ENCODE measurements at regions not wholly inside any gene's neighbourhood (a gene's known extent, or its start where the extent isn't known, plus 50 kb on each side); places are given as distances from the start of the nearest gene placed in this dataset.

GRCh38 chr6:54050750-54051149, 60.5 kb upstream of the MLIP start:
- 0% methylated on average over 1 of the region's 2 CpGs; no CpG with 5 or more reads in 1 of the 2 experiments for WGBS, 2 experiments (ENCODE audit: extremely low coverage in 2 of 2, insufficient read length in 1 of 2)
- Histone ChIP-seq H4K8ac (ENCODE audit: low read depth in 2 of 2, low read length in 2 of 2) (no peak overlapping the region; a peak in 1 of 4 replicates), H3K9me1 (ENCODE audit: insufficient read depth, low read length) (no peaks in the 10 kb centered on the region), H4K20me1 (ENCODE audit: insufficient read depth, low read length) (no peaks in the 10 kb centered on the region), H3K18ac (ENCODE audit: low read depth, low read length) (no peak overlapping the region), H2BK120ac (ENCODE audit: low read depth, low read length) (no peak overlapping the region), H3K27me3 (ENCODE audit: control insufficient read depth, insufficient read depth, low read length) (no peaks in the 10 kb centered on the region), H2BK15ac (ENCODE audit: low read depth, low read length) (no peak overlapping the region), H2BK20ac (ENCODE audit: low read depth, low read length) (no peak overlapping the region; the same call in 1 of the 2 replicates), H3K79me1 (ENCODE audit: low read depth in 1 of 2, low read length in 2 of 2) (no peaks in the 10 kb centered on the region), H2BK5ac (ENCODE audit: low read depth, low read length, poor library complexity, severe bottlenecking) (no peak overlapping the region), H3K9ac (ENCODE audit: low read depth, low read length) (no peak overlapping the region), H4K91ac (ENCODE audit: insufficient read depth, low read depth, low read length) (no peak overlapping the region), H3K14ac (replicated peaks; ENCODE audit: low read depth, low read length) (no peak overlapping the region), H3K4ac (ENCODE audit: low read depth, low read length) (no peak overlapping the region), H3K4me1 (ENCODE audit: control insufficient read depth, insufficient read depth, low read length) (peaks cover 2% of the 10 kb centered on the region; the same call in 1 of the 2 replicates), H3K36me3 (ENCODE audit: control insufficient read depth, insufficient read depth, low read length) (no peaks in the 10 kb centered on the region), H2AFZ (replicated peaks; ENCODE audit: low read length, poor library complexity) (no peak overlapping the region), H2AK5ac (ENCODE audit: low read depth, low read length) (no peak overlapping the region), H2AK9ac (replicated peaks; ENCODE audit: low read depth, low read length, poor library complexity) (no peak overlapping the region), H3K9me3 (ENCODE audit: control insufficient read depth, insufficient read depth, low read length) (no peaks in the 10 kb centered on the region), H3K4me2 (ENCODE audit: low read depth, low read length) (no peak overlapping the region), H3K23ac (ENCODE audit: low read depth, low read length) (no peak overlapping the region), H3K27ac (ENCODE audit: insufficient read depth, low read length) (no peak overlapping the region), H3K56ac (ENCODE audit: extremely low read depth, insufficient read depth, low read length) (no peak overlapping the region), H4K5ac (ENCODE audit: low read depth, low read length) (no peak overlapping the region), H3K4me3 (ENCODE audit: insufficient read depth, low read depth, low read length) (no peak overlapping the region)
- dilution Hi-C loops (cut with HindIII; ENCODE audit: low sequenced_read_pairs, unreplicated experiment) = no loop called here
- in situ Hi-C loops (cut with MboI; ENCODE audit: low sequenced_read_pairs) = no loop called here
- DNase-seq (no peak), ATAC-seq (ENCODE audit: low read depth) (no peak)
- CTCF ChIA-PET = no interaction called here
- POLR2A ChIA-PET (ENCODE audit: unreplicated experiment) = no interaction called here
- intact Hi-C loops (cut with micrococcal nuclease) = loop anchor here (5.0 kb wide), 1 partner anchor 752 kb away; no protein-coding TSS in a partner anchor
- TF ChIP-seq RFX5 (IDR thresholded peaks at IDR 0.05; ENCODE audit: low read depth, low read length) = no peak
- no peak for TF ChIP-seq RAD21 (IDR thresholded peaks at IDR 0.05; ENCODE audit: low read length)
- TF ChIP-seq ELK1 (IDR thresholded peaks at IDR 0.05; ENCODE audit: borderline replicate concordance, low read depth, low read length) = no peak
- TF ChIP-seq CEBPB (IDR thresholded peaks at IDR 0.05; ENCODE audit: low read depth, low read length) = no peak
- no peak for TF ChIP-seq RCOR1 (IDR thresholded peaks at IDR 0.05; ENCODE audit: insufficient replicate concordance, low read length)
- no peak for TF ChIP-seq BHLHE40 (IDR thresholded peaks at IDR 0.05; ENCODE audit: low read depth, low read length)
- TF ChIP-seq SMC3 (IDR thresholded peaks at IDR 0.05; ENCODE audit: low read depth, low read length) = no peak
- TF ChIP-seq FOS (IDR thresholded peaks at IDR 0.05; ENCODE audit: low read depth, low read length) = no peak
- no peak for TF ChIP-seq NFE2L2 (IDR thresholded peaks at IDR 0.05; ENCODE audit: low read depth, low read length)
- TF ChIP-seq CHD1 (IDR thresholded peaks at IDR 0.05; ENCODE audit: low read depth, low read length) = no peak
- TF ChIP-seq MAFK (IDR thresholded peaks at IDR 0.05; ENCODE audit: low read depth, low read length) = no peak
- TF ChIP-seq MXI1 (IDR thresholded peaks at IDR 0.05; ENCODE audit: borderline replicate concordance, low read depth, low read length) = no peak
- no peak for TF ChIP-seq MAZ (IDR thresholded peaks at IDR 0.05; ENCODE audit: borderline replicate concordance, low read depth, low read length)
- no peak for TF ChIP-seq USF2 (IDR thresholded peaks at IDR 0.05; ENCODE audit: low read depth, low read length)
- TF ChIP-seq CTCF (conservative IDR thresholded peaks at IDR 0.05; ENCODE audit: low read depth, low read length) = no peak
- no peak for TF ChIP-seq POLR2A (IDR thresholded peaks at IDR 0.05; ENCODE audit: low read depth, low read length)
- no TSS peak for BruUV-seq (replicated peaks)

All from IMR-90 (cell line).